Thymus (tissue), 11 donors: ENCODE measurements at regions not wholly inside any gene's neighbourhood (a gene's known extent, or its start where the extent isn't known, plus 50 kb on each side); places are given as distances from the start of the nearest gene placed in this dataset.

Experiments
- DNase-seq, 9 donors: peaks; one replicate each; pipeline ENCODE4 v3.0.0-alpha.2; 2013; ENCODE audit warnings: low spot score in 9 of 9, low read depth in 6 of 9, missing footprints in 1 of 9
- H3K27ac ChIP-seq, 2 donors: one replicate each; pipeline ENCODE4 v1.5.1; 2013; ENCODE audit warnings: control low read depth in 1 of 2, low read depth in 1 of 2, low read length in 1 of 2, mild to moderate bottlenecking in 1 of 2, moderate library complexity in 1 of 2
- H3K27me3 ChIP-seq, 2 donors: one replicate each; pipeline ENCODE4 v1.5.1; 2013; ENCODE audit warnings: low read length in 1 of 2; ENCODE audit not compliant: control insufficient read depth in 2 of 2, insufficient read depth in 1 of 2
- H3K36me3 ChIP-seq, 2 donors: one replicate each; pipeline ENCODE4 v1.5.1; 2013; ENCODE audit warnings: low read length in 1 of 2, mild to moderate bottlenecking in 1 of 2, moderate library complexity in 1 of 2; ENCODE audit not compliant: control insufficient read depth in 2 of 2, insufficient read depth in 2 of 2
- H3K4me1 ChIP-seq, 2 donors: one replicate each; pipeline ENCODE4 v1.5.1; 2013; ENCODE audit warnings: low read length in 2 of 2; ENCODE audit not compliant: control insufficient read depth in 2 of 2, insufficient read depth in 2 of 2
- H3K4me3 ChIP-seq, 2 donors: one replicate each; pipeline ENCODE4 v1.5.1; 2013; ENCODE audit warnings: low read length in 2 of 2, control low read depth in 1 of 2, mild to moderate bottlenecking in 1 of 2
- H3K9me3 ChIP-seq, 2 donors: one replicate each; pipeline ENCODE4 v1.5.1; 2013; ENCODE audit warnings: low read length in 1 of 2, mild to moderate bottlenecking in 1 of 2; ENCODE audit not compliant: control insufficient read depth in 2 of 2, insufficient read depth in 1 of 2
- WGBS: extraction: QIAGEN DNeasy Blood & Tissue Kit; methylation state at CpG from one replicate; pipeline ENCODE4 v1.1.7; 2013; 5-methylcytosine and 5-hydroxymethylcytosine counted together
- donor health status: healthy.

- no peaks in the 10 kb centered on the region for H3K36me3 ChIP-seq
- H3K9me3 ChIP-seq = no peaks in the 10 kb centered on the region
- WGBS = 70% methylated on average over 6 of the region's 6 CpGs
- H3K27me3 ChIP-seq = no peaks in the 10 kb centered on the region
- no peak overlapping the region for H3K27ac ChIP-seq
- no peak for DNase-seq
- no peaks in the 10 kb centered on the region for H3K4me1 ChIP-seq
- no peak overlapping the region for H3K4me3 ChIP-seq
Measured at GRCh38 chr4:180418819-180419531, 1824.2 kb upstream of the TENM3 start.

- Histone ChIP-seq H3K9me3 (no peaks in the 10 kb centered on the region), H3K4me1 (no peaks in the 10 kb centered on the region), H3K27me3 (no peaks in the 10 kb centered on the region), H3K36me3 (no peaks in the 10 kb centered on the region), H3K4me3 (no peak overlapping the region), H3K27ac (no peak overlapping the region)
- WGBS = 96% methylated on average over 5 of the region's 5 CpGs
- no peak for DNase-seq
Measured at GRCh38 chr4:180422989-180423711, 1820.1 kb upstream of the TENM3 start.

DNA sequence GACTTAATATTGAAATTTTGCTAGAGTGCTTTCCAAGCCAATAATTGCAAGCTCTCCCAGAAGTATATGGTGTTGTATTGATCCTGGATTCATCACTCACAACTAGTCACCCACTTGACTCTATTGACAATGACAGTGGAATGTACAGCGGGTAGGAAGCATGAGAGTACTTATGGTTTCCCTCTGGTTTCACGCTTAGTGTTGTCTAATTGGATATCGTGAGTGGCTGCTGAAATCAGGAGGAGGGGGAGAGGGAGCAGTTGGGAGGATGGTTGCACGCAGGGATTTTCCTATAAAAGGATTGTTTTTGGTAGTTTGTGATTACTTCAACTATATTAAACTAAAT is 1819.5 kb upstream of the TENM3 start:
- 89% methylated on average over 4 of the region's 4 CpGs for WGBS
- no peak for DNase-seq
- H3K4me1 ChIP-seq = no peaks in the 10 kb centered on the region
- no peaks in the 10 kb centered on the region for H3K36me3 ChIP-seq
- no peak overlapping the region for H3K4me3 ChIP-seq
- no peaks in the 10 kb centered on the region for H3K27me3 ChIP-seq
- no peak overlapping the region for H3K27ac ChIP-seq
- H3K9me3 ChIP-seq = no peaks in the 10 kb centered on the region

- Histone ChIP-seq H3K27ac (no peak overlapping the region), H3K9me3 (no peaks in the 10 kb centered on the region), H3K4me3 (no peak overlapping the region), H3K4me1 (no peaks in the 10 kb centered on the region), H3K36me3 (no peaks in the 10 kb centered on the region), H3K27me3 (no peaks in the 10 kb centered on the region)
- 96% methylated on average over 3 of the region's 3 CpGs for WGBS
- DNase-seq = no peak
Measured at GRCh38 chr4:180426938-180427337, 1816.3 kb upstream of the TENM3 start.

- H3K36me3 ChIP-seq = no peaks in the 10 kb centered on the region
- no peak overlapping the region for H3K27ac ChIP-seq
- no peaks in the 10 kb centered on the region for H3K27me3 ChIP-seq
- H3K9me3 ChIP-seq = no peaks in the 10 kb centered on the region
- 70% methylated on average over 7 of the region's 7 CpGs for whole genome bisulfite sequencing
- DNase-seq = no peak
- no peaks in the 10 kb centered on the region for H3K4me1 ChIP-seq
- no peak overlapping the region for H3K4me3 ChIP-seq
Measured at GRCh38 chr4:180430283-180430682, 1812.9 kb upstream of the TENM3 start.

DNA sequence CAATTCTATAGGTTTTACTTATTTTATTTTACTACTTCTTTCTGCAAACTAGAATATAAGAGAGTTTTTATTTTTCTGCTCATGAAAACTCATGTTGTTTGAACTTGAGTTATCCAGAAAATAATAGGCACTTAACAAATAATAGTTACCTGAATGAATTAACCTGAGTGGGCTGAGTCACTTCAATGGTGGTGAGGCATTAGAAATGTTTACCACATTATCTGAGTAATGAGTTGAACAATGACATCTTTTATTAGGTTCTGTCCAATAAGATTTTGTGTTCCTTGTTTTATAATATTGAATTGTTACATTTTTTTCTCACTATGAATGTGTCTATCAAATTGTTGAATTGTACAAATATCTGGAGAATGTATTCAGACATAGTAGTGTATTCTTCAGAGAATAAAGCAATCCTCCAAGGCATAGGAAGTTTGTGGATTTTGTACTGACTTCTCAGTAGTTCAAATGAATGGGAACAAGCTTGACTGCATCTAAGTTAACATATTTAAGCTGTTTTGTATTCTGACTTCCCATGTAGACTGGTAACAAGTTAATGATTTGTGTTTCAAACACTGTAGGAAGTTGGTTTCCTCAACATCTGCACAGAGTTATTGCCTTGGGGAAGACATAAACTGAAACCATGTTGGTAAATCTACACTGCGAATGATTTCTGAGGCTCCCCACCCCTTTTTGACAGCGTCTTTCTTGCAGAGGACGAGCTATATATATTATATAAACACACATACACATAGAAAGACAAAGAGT is 1808.9 kb upstream of the TENM3 start:
- no peaks in the 10 kb centered on the region for H3K36me3 ChIP-seq
- 8% methylated on average over 3 of the region's 3 CpGs for WGBS
- H3K4me1 ChIP-seq = no peaks in the 10 kb centered on the region
- H3K9me3 ChIP-seq = no peaks in the 10 kb centered on the region
- no peak for DNase-seq
- H3K4me3 ChIP-seq = no peak overlapping the region
- no peak overlapping the region for H3K27ac ChIP-seq
- H3K27me3 ChIP-seq = no peaks in the 10 kb centered on the region

GRCh38 chr4:180436361-180436760 is 1806.8 kb upstream of the TENM3 start:
- WGBS = 96% methylated on average over 1 of the region's 1 CpG
- no peak overlapping the region for H3K4me3 ChIP-seq
- no peaks in the 10 kb centered on the region for H3K4me1 ChIP-seq
- H3K9me3 ChIP-seq = no peaks in the 10 kb centered on the region
- H3K36me3 ChIP-seq = no peaks in the 10 kb centered on the region
- DNase-seq = no peak
- no peaks in the 10 kb centered on the region for H3K27me3 ChIP-seq
- H3K27ac ChIP-seq = no peak overlapping the region

GRCh38 chr4:180437601-180438000 is 1805.6 kb upstream of the TENM3 start:
- no peak for DNase-seq
- Histone ChIP-seq H3K36me3 (no peaks in the 10 kb centered on the region), H3K9me3 (no peaks in the 10 kb centered on the region), H3K4me3 (no peak overlapping the region), H3K4me1 (no peaks in the 10 kb centered on the region), H3K27me3 (no peaks in the 10 kb centered on the region), H3K27ac (no peak overlapping the region)
- 20% methylated on average over 5 of the region's 5 CpGs for whole genome bisulfite sequencing

- Histone ChIP-seq H3K36me3 (no peaks in the 10 kb centered on the region), H3K9me3 (no peaks in the 10 kb centered on the region), H3K27me3 (no peaks in the 10 kb centered on the region), H3K4me3 (no peak overlapping the region), H3K27ac (no peak overlapping the region), H3K4me1 (no peaks in the 10 kb centered on the region)
- DNase-seq = no peak
- WGBS = 89% methylated on average over 1 of the region's 1 CpG
Measured at GRCh38 chr4:180448306-180448705, 1794.9 kb upstream of the TENM3 start.
